ENCODE measurements at regions not wholly inside any gene's neighbourhood (a gene's known extent, or its start where the extent isn't known, plus 50 kb on each side); places are given as distances from the start of the nearest gene placed in this dataset.
"Not testable (repeated sequence)": the region's sequence is repeated elsewhere in the genome, so short reads cannot be mapped to it uniquely, and the experiment has no call there.

GRCh38 chr20:6410721-6411120, 287.9 kb upstream of the FERMT1 start:
- FAIRE-seq, result no peak

DNA sequence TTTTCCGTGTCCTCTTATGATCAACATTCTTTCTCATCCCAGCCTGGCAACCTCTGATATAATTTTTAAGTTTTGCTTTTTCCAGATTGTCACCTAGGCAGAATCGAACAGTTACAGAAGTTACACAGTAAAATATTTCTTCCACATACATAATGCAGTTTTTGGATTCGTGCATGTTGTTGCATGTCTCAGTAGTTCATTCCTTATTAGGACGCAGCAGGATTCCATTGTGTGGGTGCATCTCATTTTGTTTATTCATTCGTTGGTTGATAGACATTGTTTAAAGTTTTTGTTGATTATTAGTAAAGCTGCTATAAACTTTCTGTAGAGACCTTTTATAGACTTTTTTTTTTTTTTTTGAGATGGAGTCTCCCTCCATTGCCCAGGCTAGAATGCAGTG, 284.3 kb upstream of the FERMT1 start:
- no peak for FAIRE-seq

DNA sequence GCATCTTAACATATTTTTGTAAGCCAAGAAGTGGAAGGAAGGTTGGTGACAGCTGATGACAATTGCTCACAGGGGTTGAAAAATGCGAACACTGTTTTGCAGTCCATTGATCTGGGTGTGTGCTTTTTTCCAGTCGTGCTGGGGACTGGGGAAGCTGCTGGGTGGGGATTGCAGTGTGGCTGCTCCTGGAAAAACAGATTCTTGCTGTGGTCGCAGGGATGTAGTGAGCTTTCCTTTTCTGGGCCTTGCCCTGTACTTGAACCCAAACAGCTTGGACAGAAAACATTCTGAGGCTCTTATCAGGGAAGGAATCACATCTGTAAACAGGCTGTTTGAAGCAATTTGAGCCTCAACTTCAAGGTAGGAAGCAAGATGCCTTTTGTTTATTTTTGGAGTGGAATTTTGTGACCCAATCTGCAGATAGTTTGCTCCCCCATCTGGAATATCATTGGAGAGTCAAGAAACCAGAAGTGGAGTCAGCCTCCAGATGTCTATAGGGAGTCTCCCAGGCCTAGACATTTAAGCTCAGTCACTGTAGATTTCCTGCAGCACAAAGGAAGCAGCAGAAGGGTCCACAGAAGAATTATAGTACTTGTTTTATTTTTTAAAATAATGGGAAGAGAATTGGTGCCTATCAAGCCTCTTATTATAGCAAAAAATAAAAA, 279.2 kb upstream of the FERMT1 start:
- FAIRE-seq, result no peak

DNA sequence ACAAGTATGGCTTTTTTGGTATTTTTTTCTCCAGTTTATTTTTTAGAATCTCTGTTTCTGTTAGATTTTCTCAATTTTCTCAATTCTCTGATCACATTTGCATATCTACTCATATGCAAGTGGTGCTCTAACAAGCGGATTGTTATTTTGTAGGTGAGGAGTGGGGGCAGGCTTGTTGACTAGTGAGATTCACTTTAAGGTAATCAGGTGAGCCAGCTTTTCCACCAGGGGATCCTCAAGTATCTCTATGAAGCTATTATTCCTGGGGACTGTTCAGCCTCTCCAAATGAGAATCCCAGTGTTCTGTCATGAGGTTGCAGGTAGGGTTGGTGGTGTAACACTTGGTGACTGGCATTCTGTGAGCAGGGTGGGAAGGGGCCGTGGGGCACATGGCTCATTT, 274.3 kb upstream of the FERMT1 start:
- FAIRE-seq, result no peak

DNA sequence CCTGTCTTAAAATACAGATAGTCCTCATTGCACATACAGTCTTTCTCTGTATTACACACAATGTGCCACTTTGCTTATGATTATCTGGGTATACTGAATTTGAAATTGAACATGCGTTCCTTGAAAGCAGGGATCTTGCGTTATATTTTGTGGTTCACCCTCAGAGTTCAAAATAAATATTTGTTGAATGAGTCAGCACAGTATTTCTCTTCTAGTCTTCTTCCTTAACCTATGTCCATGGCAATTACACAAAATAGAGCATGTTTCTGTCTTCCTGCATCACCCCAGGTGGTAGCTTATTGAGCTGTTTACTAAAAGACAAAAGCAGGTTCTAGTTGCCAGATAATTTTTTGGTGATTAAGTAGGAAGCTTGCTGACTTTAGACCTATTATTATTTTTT, 272.9 kb upstream of the FERMT1 start:
- no peak for FAIRE-seq

- FAIRE-seq, result no peak
These were observed 265.9 kb upstream of the FERMT1 start for GRCh38 chr20:6388671-6389197.

DNA sequence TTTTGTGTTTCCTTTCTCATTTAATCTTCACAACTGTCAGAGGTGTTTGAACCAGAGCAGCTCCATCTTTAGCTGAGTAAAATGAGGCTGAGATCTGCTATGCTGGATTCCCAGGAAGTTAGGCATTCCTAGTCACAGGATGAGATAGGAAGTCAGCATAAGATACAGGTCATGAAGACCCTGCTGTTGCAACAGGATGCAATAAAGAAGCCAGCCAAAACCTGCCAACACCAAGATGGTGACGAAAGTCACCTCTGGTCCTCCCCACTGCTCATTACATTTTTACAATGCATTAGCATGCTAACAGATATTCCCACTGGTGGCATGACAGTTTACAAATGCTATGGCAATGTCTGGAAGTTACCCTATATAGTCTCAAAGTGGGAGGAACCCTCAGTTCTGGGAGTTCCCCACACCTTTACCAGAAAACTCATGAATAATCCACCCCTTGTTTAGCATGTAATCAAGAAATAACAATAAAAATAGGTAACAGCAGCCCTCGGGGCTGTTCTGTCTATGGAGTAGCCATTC, 262.2 kb upstream of the FERMT1 start:
- no peak for FAIRE-seq

- FAIRE-seq, result no peak
These were observed 261.6 kb upstream of the FERMT1 start for GRCh38 chr20:6384380-6384779.

GRCh38 chr20:6381887-6382286, 259.1 kb upstream of the FERMT1 start:
- FAIRE-seq, result no peak

- no peak for FAIRE-seq
These were observed 239.4 kb upstream of the FERMT1 start for GRCh38 chr20:6362245-6362644.

GRCh38 chr20:6360766-6361165, 237.9 kb upstream of the FERMT1 start:
- FAIRE-seq, result no peak

GRCh38 chr20:6355754-6356451, 233.1 kb upstream of the FERMT1 start:
- no peak for FAIRE-seq

- no peak for FAIRE-seq
These were observed 226.1 kb upstream of the FERMT1 start for GRCh38 chr20:6348908-6349307.

DNA sequence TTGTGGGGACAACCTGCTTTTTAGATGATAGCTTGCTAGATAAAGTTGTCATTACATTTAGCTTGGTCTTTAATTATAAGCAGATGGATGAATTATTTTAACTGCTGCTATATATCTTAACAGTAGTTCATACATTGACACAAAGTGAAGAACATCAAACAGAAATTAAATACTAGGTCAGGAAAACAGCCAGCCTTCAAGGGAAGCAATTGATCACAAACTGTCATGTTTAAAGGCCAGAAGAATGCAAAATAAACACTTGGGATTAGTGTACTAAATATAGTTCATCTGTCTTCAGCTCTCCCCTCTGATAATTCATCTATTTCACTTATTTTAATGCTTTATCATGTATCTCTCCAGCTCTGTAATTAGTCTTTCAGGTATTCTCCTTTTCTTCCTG, 225.1 kb upstream of the FERMT1 start:
- no peak for FAIRE-seq

- no peak for FAIRE-seq
These were observed 218.7 kb upstream of the FERMT1 start for GRCh38 chr20:6341491-6341890.

DNA sequence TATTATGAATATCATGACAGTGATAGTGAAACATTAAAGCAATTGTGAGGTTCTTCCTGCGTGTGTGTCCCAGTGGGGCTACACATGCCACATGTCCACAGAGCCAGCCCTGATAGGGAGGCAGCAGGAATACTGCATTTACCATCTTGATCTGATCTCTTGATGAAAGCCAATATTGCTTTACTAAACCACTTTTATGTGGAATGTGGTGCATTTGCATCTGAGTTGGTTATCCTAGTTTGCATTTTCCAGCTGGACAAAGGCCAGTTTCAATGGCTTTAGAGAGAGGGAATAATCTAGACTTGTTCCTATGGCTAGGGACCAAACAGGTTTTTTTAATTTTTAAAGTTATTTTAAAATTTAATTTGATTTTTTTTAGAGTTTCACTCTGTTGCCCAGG, 216.3 kb upstream of the FERMT1 start:
- no peak for FAIRE-seq

- FAIRE-seq, result no peak
These were observed 210.3 kb upstream of the FERMT1 start for GRCh38 chr20:6333110-6333509.

DNA sequence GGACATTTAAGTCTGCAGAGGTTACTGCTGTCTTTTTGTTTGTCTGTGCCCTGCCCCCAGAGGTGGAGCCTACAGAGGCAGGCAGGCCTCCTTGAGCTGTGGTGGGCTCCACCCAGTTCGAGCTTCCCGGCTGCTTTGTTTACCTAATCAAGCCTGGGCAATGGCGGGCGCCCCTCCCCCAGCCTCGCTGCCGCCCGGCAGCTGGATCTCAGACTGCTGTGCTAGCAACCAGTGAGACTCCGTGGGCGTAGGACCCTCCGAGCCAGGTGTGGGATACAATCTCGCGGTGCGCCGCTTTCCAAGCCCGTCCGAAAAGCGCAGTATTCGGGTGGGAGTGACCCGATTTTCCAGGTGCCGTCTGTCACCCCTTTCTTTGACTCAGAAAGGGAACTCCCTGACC, 198.4 kb upstream of the FERMT1 start:
- not testable (repeated sequence) for FAIRE-seq

GRCh38 chr20:6311841-6312655, 189.2 kb upstream of the FERMT1 start:
- FAIRE-seq, result no peak

DNA sequence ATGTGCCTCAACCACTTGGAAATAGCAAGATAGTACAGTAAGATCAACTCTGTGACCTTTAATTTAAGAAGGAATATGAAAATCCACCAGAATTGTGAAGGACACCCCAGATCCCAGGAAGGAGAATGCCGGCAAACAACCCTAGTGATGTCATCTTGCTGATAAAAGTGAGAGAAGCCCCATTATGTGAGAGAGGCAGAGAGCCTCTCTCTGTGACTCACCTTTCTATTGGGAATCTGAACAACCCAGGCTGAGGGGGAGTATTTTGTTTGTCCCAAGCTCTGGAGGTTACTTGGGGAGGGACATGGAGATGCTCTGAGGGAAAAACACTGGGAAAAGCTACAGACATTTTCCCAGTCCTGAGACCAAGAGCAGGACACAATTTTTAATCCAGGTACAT, 188.3 kb upstream of the FERMT1 start:
- no peak for FAIRE-seq

GRCh38 chr20:6305536-6305935, 182.7 kb upstream of the FERMT1 start:
- FAIRE-seq, result no peak

GRCh38 chr20:6302041-6302440, 179.2 kb upstream of the FERMT1 start:
- no peak for FAIRE-seq

GRCh38 chr20:6299456-6299855, 176.6 kb upstream of the FERMT1 start:
- FAIRE-seq, result no peak

GRCh38 chr20:6298049-6298448, 175.2 kb upstream of the FERMT1 start:
- FAIRE-seq, result no peak
